ENCODE measurements at regions not wholly inside any gene's neighbourhood (a gene's known extent, or its start where the extent isn't known, plus 50 kb on each side); places are given as distances from the start of the nearest gene placed in this dataset.

- Mint-ChIP-seq H3K36me3 (peaks cover 7% of the 10 kb centered on the region), H3K4me1 (peaks cover 0 to 5% of the 10 kb centered on the region in 2 donors), H3K27ac (no peak overlapping the region), H3K4me3 (no peak overlapping the region), H3K9me3 (peaks cover 0 to 4% of the 10 kb centered on the region in 2 donors), H3K27me3 (ENCODE audit: low read depth in 2 of 2) (peaks cover 27 to 51% of the 10 kb centered on the region in 2 donors)
- TF ChIP-seq CTCF (IDR thresholded peaks at IDR 0.05) = no peak
- DNase-seq = no peak
- Histone ChIP-seq H3K4me1 (ENCODE audit: control insufficient read depth, insufficient read depth, low read length) (no peaks in the 10 kb centered on the region), H3K36me3 (ENCODE audit: control insufficient read depth, insufficient read depth, low read length) (no peaks in the 10 kb centered on the region), H3K27ac (ENCODE audit: low read length) (no peak overlapping the region), H3K9me3 (ENCODE audit: control insufficient read depth, insufficient read depth, low read length) (no peaks in the 10 kb centered on the region), H3K27me3 (ENCODE audit: control insufficient read depth, insufficient read depth, low read length) (peaks cover 20% of the 10 kb centered on the region), H3K4me3 (ENCODE audit: low read length) (no peak overlapping the region)
- intact Hi-C loops (cut with micrococcal nuclease) = no loop called here
- WGBS (ENCODE audit: insufficient coverage) = 18% methylated on average over 5 of the region's 5 CpGs
- ATAC-seq = no peak
Observed at GRCh38 chr12:114477989-114478395, 72.0 kb upstream of the TBX5 start.

- Histone ChIP-seq H3K27ac (ENCODE audit: low read length) (no peak overlapping the region), H3K27me3 (ENCODE audit: control insufficient read depth, insufficient read depth, low read length) (peaks cover 12% of the 10 kb centered on the region), H3K4me1 (ENCODE audit: control insufficient read depth, insufficient read depth, low read length) (no peaks in the 10 kb centered on the region), H3K9me3 (ENCODE audit: control insufficient read depth, insufficient read depth, low read length) (no peaks in the 10 kb centered on the region), H3K36me3 (ENCODE audit: control insufficient read depth, insufficient read depth, low read length) (no peaks in the 10 kb centered on the region), H3K4me3 (ENCODE audit: low read length) (no peak overlapping the region)
- no peak for DNase-seq
- intact Hi-C loops (cut with micrococcal nuclease) = no loop called here
- Mint-ChIP-seq H3K9me3 (peaks cover 0 to 2% of the 10 kb centered on the region in 2 donors), H3K27ac (no peak overlapping the region), H3K4me3 (no peak overlapping the region), H3K27me3 (ENCODE audit: low read depth in 2 of 2) (peaks cover 20 to 35% of the 10 kb centered on the region in 2 donors), H3K36me3 (peaks cover 7% of the 10 kb centered on the region), H3K4me1 (peaks cover 0 to 2% of the 10 kb centered on the region in 2 donors)
- TF ChIP-seq CTCF (IDR thresholded peaks at IDR 0.05) = no peak
- ATAC-seq = no peak
- 56% methylated on average over 2 of the region's 2 CpGs for WGBS (ENCODE audit: insufficient coverage)
Observed at GRCh38 chr12:114476159-114476558, 70.2 kb upstream of the TBX5 start.

- DNase-seq = no peak
- Histone ChIP-seq H3K27me3 (ENCODE audit: control insufficient read depth, insufficient read depth, low read length) (peaks cover 3% of the 10 kb centered on the region), H3K27ac (ENCODE audit: low read length) (no peak overlapping the region), H3K4me1 (ENCODE audit: control insufficient read depth, insufficient read depth, low read length) (no peaks in the 10 kb centered on the region), H3K9me3 (ENCODE audit: control insufficient read depth, insufficient read depth, low read length) (no peaks in the 10 kb centered on the region), H3K4me3 (ENCODE audit: low read length) (no peak overlapping the region), H3K36me3 (ENCODE audit: control insufficient read depth, insufficient read depth, low read length) (no peaks in the 10 kb centered on the region)
- peaks cover 0 to 2% of the 10 kb centered on the region in 2 donors for H3K9me3 Mint-ChIP-seq
- peaks cover 6 to 27% of the 10 kb centered on the region in 2 donors for H3K27me3 Mint-ChIP-seq (ENCODE audit: low read depth in 2 of 2)
- no peaks in the 10 kb centered on the region for H3K36me3 Mint-ChIP-seq
- intact Hi-C loops (cut with micrococcal nuclease) = no loop called here
- WGBS (ENCODE audit: insufficient coverage) = 74% methylated on average over 2 of the region's 3 CpGs
- no peak overlapping the region for H3K4me3 Mint-ChIP-seq
- TF ChIP-seq CTCF (IDR thresholded peaks at IDR 0.05) = no peak
- ATAC-seq = no peak
- H3K4me1 Mint-ChIP-seq = no peaks in the 10 kb centered on the region
- H3K27ac Mint-ChIP-seq = no peak overlapping the region
Observed at GRCh38 chr12:114473717-114474116, 67.8 kb upstream of the TBX5 start.

GRCh38 chr12:114473018-114473417 is 67.1 kb upstream of the TBX5 start:
- TF ChIP-seq CTCF (IDR thresholded peaks at IDR 0.05) = no peak
- ATAC-seq = no peak
- 88% methylated on average over 2 of the region's 2 CpGs for WGBS (ENCODE audit: insufficient coverage)

More at GRCh38 chr12:114473018-114473417, 67.1 kb upstream of the TBX5 start:
- no peaks in the 10 kb centered on the region for H3K36me3 ChIP-seq (ENCODE audit: control insufficient read depth, insufficient read depth, low read length)
- Mint-ChIP-seq H3K4me1 (no peaks in the 10 kb centered on the region), H3K4me3 (no peak overlapping the region), H3K27me3 (ENCODE audit: low read depth in 2 of 2) (peaks cover 4 to 20% of the 10 kb centered on the region in 2 donors), H3K36me3 (no peaks in the 10 kb centered on the region), H3K27ac (no peak overlapping the region), H3K9me3 (peaks cover 0 to 2% of the 10 kb centered on the region in 2 donors)
- H3K9me3 ChIP-seq (ENCODE audit: control insufficient read depth, insufficient read depth, low read length) = no peaks in the 10 kb centered on the region
- H3K27ac ChIP-seq (ENCODE audit: low read length) = no peak overlapping the region
- H3K4me3 ChIP-seq (ENCODE audit: low read length) = no peak overlapping the region
- H3K4me1 ChIP-seq (ENCODE audit: control insufficient read depth, insufficient read depth, low read length) = no peaks in the 10 kb centered on the region
- no peaks in the 10 kb centered on the region for H3K27me3 ChIP-seq (ENCODE audit: control insufficient read depth, insufficient read depth, low read length)
- intact Hi-C loops (cut with micrococcal nuclease) = no loop called here
- no peak for DNase-seq
